GM13977 (cell line): ENCODE measurements at regions not wholly inside any gene's neighbourhood (a gene's known extent, or its start where the extent isn't known, plus 50 kb on each side); places are given as distances from the start of the nearest gene placed in this dataset.
"Not testable (repeated sequence)": the region's sequence is repeated elsewhere in the genome, so short reads cannot be mapped to it uniquely, and the experiment has no call there.

Source experiments
- DNase-seq: peaks from one replicate; pipeline ENCODE4 v3.0.0; 2012; ENCODE audit warnings: low spot score
- in situ Hi-C: fragments of 300-500 bp; cut with MboI; formaldehyde crosslinking; loops from one replicate; pipeline ENCODE4 v1.12.0; 2022; ENCODE audit warnings: low sequenced_read_pairs, low pct_unique_long_range_greater_than_20kb, mixed read lengths, inconsistent platforms; ENCODE audit not compliant: unreplicated experiment
- TF ChIP-seq, protein P1 (sequence below): IDR thresholded peaks from 2 replicates; pipeline ENCODE4 v1.5.1; 2012; ENCODE audit warnings: mild to moderate bottlenecking, control low read depth; ENCODE audit not compliant: insufficient read depth; ENCODE audit errors: extremely low read depth, missing control alignments

DNA sequence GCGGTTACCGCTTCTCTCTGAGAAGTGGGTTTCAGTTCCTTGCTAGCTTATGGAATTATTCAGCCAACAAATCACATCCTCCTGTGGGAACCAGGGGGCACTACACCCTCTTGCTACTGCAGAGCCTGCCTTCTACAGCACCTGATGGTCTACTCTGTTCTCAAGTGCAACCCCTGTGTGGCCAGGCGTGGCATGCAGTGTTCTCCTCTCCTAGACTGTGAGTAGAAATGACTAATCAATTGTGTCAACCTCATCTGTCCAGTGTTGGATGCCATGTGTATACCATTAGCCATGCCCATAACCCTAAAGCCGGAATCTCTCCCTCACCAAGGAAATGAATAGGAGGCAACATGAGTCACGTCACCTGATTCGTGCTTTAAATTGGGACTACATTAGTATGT, 117.2 kb upstream of the LIFR start:
- DNase-seq: no peak
- in situ Hi-C loops: no loop called here
- TF ChIP-seq, protein P1, sequence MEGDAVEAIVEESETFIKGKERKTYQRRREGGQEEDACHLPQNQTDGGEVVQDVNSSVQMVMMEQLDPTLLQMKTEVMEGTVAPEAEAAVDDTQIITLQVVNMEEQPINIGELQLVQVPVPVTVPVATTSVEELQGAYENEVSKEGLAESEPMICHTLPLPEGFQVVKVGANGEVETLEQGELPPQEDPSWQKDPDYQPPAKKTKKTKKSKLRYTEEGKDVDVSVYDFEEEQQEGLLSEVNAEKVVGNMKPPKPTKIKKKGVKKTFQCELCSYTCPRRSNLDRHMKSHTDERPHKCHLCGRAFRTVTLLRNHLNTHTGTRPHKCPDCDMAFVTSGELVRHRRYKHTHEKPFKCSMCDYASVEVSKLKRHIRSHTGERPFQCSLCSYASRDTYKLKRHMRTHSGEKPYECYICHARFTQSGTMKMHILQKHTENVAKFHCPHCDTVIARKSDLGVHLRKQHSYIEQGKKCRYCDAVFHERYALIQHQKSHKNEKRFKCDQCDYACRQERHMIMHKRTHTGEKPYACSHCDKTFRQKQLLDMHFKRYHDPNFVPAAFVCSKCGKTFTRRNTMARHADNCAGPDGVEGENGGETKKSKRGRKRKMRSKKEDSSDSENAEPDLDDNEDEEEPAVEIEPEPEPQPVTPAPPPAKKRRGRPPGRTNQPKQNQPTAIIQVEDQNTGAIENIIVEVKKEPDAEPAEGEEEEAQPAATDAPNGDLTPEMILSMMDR: no peak

DNA sequence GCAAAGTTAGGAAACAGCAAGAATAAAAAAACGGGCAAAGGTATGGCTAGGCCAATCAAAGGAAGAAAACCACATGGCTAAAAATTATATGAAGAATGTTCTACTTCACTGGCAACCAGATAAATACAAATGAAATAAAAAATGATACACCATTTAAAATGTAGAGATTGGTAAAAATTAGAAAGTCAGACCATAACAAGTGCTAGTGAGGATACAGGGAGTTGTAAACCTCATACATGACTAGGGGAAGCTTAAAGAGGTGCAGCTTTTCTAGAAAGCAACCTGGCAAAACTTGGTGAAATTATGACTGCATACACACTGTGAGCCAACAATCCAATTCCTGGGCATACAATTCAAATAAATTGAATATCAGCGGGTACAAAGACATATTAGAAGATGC, 119.0 kb upstream of the LIFR start:
- in situ Hi-C loops: no loop called here
- TF ChIP-seq, protein P1: no peak
- DNase-seq: no peak

DNA sequence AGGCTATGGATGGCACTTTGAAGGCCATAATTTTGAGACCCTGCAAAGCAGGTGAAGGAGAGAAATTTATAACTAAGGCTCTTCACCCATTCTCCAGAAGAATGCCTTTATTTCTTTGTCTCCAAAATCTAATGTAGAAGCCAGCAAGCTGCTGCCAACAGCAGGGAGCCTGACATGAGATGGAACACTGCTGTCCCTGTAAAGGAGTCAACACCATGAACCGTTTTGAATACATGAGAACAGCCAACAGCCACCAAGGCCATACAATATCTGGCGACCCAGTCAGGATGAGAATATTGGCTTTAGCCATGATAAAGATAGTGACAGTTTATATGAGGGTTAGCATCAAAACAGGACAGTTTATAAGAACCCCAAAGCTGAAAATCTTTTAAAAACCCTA, 121.2 kb upstream of the LIFR start:
- in situ Hi-C loops: no loop called here
- TF ChIP-seq, protein P1: no peak
- DNase-seq: no peak

DNA sequence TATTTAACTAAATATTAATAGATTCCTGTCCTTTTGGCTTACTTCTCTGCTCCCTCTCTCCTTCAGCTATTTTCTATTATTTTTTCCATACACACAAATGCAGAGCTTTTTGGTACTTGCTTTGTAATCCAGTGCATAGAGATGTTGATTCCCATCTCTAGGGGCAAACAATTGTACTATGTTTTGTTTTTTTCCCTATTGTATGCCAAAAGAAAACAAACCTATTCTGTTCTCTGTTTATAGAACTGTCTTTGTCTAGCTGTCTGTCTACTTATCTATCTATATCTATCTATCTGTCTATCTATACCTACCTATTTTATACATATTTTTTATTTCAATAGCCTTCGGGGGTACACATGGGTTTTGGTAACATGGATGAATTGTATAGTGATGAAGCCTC, 121.6 kb upstream of the LIFR start:
- in situ Hi-C loops: no loop called here
- DNase-seq: no peak

DNA sequence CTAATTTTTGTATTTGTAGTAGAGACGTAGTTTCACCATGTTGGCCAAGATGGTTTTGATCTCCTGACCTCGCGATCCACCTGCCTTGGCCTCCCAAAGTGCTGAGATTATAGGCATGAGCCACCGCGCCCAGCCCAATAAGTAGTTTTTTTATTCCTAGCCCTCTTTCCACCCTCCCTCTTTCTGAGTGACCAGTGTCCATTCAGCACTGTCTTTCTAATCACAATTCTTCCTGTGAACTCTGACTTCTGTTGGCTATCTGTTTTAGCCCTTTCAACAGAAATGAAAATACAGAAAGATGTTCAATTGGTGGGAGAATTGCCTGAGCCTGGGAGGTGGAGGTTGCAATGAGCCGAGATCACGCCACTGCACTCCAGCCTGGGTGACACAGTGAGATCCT, 122.3 kb upstream of the LIFR start:
- in situ Hi-C loops, DNase-seq: not testable (repeated sequence)

More for the DNA sequence above, 121.6 kb upstream of the LIFR start:
- TF ChIP-seq, protein P1: no peak

DNA sequence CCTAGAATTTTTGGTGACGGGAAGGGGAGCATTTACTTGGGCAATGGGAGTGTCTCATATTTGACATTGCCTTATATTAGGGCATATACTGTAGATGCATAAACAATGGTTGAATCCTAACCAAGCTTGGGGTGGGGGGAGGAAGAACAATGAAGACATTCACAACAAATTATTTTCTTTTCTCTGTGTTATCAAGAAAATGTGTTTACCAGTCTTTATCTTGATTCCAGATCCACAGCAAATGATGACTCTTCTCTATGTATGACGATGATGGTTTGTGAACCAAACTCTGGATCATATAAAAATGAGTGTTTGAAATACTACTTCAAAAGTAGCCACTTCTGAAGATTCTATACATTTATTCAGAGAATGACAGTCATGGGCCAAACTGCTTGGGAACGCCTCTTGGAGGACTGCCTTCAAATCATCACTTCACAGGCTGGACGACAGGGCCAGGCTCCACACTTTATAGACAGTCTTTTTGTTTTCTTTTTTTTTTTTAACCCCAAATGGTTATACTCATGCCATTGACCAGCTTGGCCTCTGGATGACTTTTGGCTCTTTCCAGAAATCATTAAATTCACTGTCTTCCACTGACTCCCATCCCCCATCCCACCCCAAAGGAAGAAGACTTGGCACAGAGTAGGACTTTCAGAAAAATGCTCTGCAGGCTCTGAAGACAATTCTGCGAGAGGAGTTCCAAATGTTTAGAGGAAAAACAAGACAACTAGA, 123.8 kb upstream of the LIFR start:
- in situ Hi-C loops: no loop called here
- TF ChIP-seq, protein P1: no peak
- DNase-seq: no peak

DNA sequence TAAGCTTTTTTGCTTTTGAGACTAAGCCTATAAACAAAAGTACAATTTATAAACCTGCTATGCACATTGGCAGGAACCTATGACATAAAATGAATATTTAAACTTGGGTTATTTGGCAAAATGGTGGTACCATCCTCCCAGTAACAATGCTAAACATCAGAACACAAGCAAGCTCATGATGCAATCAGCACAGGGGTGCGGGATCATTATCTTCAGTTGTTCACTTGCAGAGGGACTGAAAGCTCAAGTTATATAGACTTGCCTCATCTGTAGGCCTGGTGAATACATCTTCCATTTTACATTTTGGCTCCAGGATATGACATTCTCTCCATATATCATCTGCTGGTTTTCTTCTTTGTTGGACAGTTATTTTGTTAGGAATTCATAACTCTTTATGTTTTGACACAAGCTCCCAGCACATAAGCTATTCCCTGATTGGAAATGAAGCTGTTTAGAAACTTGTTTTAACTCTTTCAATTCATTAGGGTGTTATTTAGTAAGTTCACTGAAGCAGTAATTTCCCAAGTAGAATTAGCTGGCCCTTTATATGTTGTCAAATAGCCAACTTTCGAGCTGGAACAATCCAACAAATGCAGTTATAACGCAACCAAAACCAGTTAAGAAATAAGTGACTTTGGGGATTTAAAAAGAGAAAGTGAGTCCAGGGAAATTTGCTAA, 124.7 kb upstream of the LIFR start:
- in situ Hi-C loops: no loop called here
- DNase-seq: no peak
- TF ChIP-seq, protein P1: no peak
